ENCODE measurements at regions not wholly inside any gene's neighbourhood (a gene's known extent, or its start where the extent isn't known, plus 50 kb on each side); places are given as distances from the start of the nearest gene placed in this dataset.

DNA sequence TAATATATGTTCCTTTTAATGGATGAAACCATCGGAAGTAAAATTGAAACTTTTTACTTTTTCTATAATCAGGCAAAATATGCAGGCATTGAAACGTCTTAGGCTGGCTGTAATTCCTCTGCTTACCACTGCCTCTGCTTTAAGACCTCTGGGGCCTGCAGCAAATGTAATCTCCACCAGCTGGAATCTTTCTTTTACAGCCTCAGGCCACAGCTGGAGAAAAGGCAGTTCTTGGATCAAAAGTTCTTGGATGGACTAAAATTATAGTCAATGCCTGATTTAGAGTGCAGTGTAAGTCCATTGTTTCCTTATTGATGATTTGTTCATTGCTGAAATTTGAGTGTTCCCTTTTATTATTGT is 396.7 kb downstream of the KCTD16 start:
- TF ChIP-seq, protein P1, sequence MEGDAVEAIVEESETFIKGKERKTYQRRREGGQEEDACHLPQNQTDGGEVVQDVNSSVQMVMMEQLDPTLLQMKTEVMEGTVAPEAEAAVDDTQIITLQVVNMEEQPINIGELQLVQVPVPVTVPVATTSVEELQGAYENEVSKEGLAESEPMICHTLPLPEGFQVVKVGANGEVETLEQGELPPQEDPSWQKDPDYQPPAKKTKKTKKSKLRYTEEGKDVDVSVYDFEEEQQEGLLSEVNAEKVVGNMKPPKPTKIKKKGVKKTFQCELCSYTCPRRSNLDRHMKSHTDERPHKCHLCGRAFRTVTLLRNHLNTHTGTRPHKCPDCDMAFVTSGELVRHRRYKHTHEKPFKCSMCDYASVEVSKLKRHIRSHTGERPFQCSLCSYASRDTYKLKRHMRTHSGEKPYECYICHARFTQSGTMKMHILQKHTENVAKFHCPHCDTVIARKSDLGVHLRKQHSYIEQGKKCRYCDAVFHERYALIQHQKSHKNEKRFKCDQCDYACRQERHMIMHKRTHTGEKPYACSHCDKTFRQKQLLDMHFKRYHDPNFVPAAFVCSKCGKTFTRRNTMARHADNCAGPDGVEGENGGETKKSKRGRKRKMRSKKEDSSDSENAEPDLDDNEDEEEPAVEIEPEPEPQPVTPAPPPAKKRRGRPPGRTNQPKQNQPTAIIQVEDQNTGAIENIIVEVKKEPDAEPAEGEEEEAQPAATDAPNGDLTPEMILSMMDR (IDR thresholded peaks at IDR 0.05; ENCODE audit: insufficient read depth, low read depth, low read length), result peak; percentile 15
- no peak for TF ChIP-seq EZH2 (IDR thresholded peaks at IDR 0.05; ENCODE audit: insufficient read depth, low read length)

All from astrocyte (in vitro differentiated cells and primary cell).